PFSK-1 (cell line): ENCODE measurements at regions not wholly inside any gene's neighbourhood (a gene's known extent, or its start where the extent isn't known, plus 50 kb on each side); places are given as distances from the start of the nearest gene placed in this dataset.

Experiments used
- FOXP2 ChIP-seq: optimal IDR thresholded peaks from 2 replicates; pipeline ENCODE3; 2011; ENCODE audit warnings: borderline replicate concordance, control low read depth, inconsistent platforms; ENCODE audit not compliant: insufficient read depth; ENCODE audit errors: extremely low read length, extremely low read depth
- POLR2AphosphoS5 ChIP-seq: IDR thresholded peaks from 2 replicates; pipeline ENCODE4 v1.6.1; 2012; ENCODE audit warnings: low read depth, mild to moderate bottlenecking, control low read depth, low read length, moderate library complexity
- REST ChIP-seq, 2 experiments: IDR thresholded peaks; 2 replicates each; pipeline versions ENCODE4 v1.6.1 to v1.8.0; 2011 to 2012; ENCODE audit warnings: low read depth in 2 of 2, low read length in 2 of 2, control low read depth in 1 of 2, inconsistent platforms in 1 of 2, mild to moderate bottlenecking in 1 of 2, moderate library complexity in 1 of 2; ENCODE audit not compliant: insufficient read depth in 1 of 2
- SIN3A ChIP-seq: IDR thresholded peaks from 2 replicates; pipeline ENCODE4 v1.6.1; 2012; ENCODE audit warnings: mild to moderate bottlenecking, low read length, moderate library complexity, borderline replicate concordance; ENCODE audit not compliant: insufficient read depth
- TAF1 ChIP-seq: IDR thresholded peaks from 2 replicates; pipeline ENCODE4 v1.6.1; 2012; ENCODE audit warnings: low read length, control low read depth, borderline replicate concordance; ENCODE audit not compliant: insufficient read depth

DNA sequence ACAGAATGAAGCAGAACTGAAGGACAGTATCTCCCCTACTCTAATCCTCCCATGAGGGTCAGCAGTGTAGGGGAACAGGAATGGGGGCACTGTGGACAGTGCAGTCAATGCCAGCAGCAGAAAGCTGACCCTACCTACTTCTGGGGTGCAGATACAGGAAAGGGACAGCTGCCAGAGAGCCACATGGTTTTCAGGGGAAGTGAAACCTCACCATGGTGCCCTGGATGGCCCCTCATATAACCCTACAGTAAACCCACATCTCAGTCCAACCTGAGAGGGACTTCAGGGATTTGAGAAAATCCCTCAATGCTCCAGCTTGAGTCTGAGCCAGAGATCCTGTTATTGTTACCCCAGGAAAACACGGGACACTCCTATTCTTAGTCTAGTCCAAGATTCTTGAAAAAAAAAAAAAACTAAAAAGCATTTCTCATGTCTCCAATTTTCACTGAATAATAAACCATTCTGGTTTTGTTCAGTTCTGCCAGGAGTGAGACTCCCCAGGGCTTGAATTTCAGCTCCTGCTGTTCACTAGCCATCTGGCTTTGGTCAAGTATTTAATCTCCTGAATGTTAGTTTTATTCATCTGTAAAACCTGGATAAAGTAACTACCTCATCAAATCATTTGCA, 511.6 kb upstream of the ARGLU1 start:
- TF ChIP-seq FOXP2 (no peak), REST (IDR thresholded peaks at IDR 0.05; ENCODE audit: insufficient read depth in 1 of 2, low read depth in 2 of 2, low read length in 2 of 2) (no peak), TAF1 (no peak), SIN3A (no peak), POLR2AphosphoS5 (no peak)

DNA sequence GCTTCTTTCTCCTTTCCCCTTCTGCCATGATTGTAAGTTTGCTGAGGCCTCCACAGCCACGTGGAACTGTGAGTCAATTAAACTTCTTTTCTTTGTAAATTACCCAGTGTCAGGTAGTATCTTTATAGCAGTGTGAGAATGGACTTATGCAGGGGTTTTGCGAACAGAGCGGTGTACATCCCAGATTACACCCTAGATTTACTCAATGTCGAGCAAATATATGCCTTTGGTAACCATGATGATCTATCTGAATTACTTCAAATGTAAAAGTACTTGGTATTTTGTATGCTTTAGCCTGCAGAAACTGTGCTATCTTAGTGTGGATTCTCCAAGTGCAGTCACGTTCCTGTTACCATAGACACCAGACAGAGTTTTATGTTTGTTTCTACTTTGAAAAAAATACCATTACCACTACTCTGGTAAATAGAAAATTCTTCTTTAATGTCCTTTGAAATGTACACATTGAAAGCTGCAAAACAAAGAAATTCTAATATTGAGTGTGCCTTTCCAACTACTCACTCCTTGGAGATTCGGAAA, 510.4 kb upstream of the ARGLU1 start:
- TF ChIP-seq POLR2AphosphoS5 (no peak), REST (IDR thresholded peaks at IDR 0.05; ENCODE audit: insufficient read depth in 1 of 2, low read depth in 2 of 2, low read length in 2 of 2) (no peak), FOXP2 (no peak), TAF1 (no peak), SIN3A (no peak)

DNA sequence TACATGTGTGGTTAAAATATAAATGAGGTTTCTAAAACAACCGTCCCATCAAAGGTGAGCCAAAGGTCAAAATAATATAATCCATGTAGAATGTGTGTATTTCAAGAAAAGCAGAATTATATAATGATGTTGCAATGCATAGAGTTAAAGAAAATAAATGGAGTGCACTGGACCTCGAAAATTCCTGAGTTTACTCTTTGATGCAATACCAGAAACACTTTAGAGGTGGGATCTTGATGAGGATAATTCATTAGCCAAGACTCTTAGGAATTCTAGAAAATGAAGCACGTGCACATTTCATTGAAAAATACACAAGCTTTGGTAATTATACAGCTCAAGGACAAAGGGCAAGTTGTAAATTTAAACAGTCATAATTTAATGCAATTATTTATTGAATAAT, 508.9 kb upstream of the ARGLU1 start:
- TF ChIP-seq SIN3A, result no peak
- TF ChIP-seq TAF1, result no peak
- TF ChIP-seq POLR2AphosphoS5, result no peak

DNA sequence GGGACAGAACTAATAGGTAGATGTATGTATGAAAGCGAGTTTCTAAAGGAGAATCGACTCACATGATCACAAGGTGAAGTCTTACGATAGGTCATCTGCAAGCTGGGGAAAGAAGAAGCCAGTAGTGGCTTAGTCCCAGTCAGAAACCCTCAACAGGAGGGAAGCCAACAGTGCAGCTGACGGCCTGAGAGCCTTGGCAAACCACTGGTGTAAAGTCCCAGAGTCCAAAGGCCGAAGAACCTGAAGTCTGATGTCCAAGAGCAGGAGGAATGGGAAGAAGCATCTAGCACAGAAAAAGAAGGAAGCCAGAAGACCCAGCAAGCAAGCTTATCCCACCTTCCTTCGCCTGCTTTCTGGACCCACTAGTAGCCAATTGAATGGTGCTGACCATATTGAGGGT, 507.6 kb upstream of the ARGLU1 start:
- no peak for TF ChIP-seq POLR2AphosphoS5
- TF ChIP-seq TAF1, result no peak
- TF ChIP-seq SIN3A, result no peak

GRCh38 chr13:107070792-107071191, 502.9 kb upstream of the ARGLU1 start:
- TF ChIP-seq POLR2AphosphoS5 (no peak), REST (IDR thresholded peaks at IDR 0.05; ENCODE audit: insufficient read depth in 1 of 2, low read depth in 2 of 2, low read length in 2 of 2) (no peak), FOXP2 (no peak), TAF1 (no peak), SIN3A (no peak)

GRCh38 chr13:107069108-107069776, 501.3 kb upstream of the ARGLU1 start:
- TF ChIP-seq POLR2AphosphoS5 (no peak), TAF1 (no peak), SIN3A (no peak), REST (IDR thresholded peaks at IDR 0.05; ENCODE audit: insufficient read depth in 1 of 2, low read depth in 2 of 2, low read length in 2 of 2) (no peak), FOXP2 (no peak)
